Erythroblast (primary cell): ENCODE measurements at regions not wholly inside any gene's neighbourhood (a gene's known extent, or its start where the extent isn't known, plus 50 kb on each side); places are given as distances from the start of the nearest gene placed in this dataset.

Source experiments
- DNase-seq, 2 experiments: peaks; one replicate each; lab custom pipeline; 2025; lab: John Stamatoyannopoulos, UW
- GATA1 ChIP-seq: IDR thresholded peaks from 2 replicates; pipeline ENCODE4 v1.6.1; 2011; ENCODE audit warnings: low read depth, mild to moderate bottlenecking, control low read depth, low read length, moderate library complexity
- POLR2A ChIP-seq: IDR thresholded peaks from 2 replicates; pipeline ENCODE4 v1.6.1; 2011; ENCODE audit warnings: mild to moderate bottlenecking, low read length

GRCh38 chr7:155872678-155873369 is 60.6 kb upstream of the SHH start:
- no peak for DNase-seq
- TF ChIP-seq GATA1, result no peak
- TF ChIP-seq POLR2A, result no peak

DNA sequence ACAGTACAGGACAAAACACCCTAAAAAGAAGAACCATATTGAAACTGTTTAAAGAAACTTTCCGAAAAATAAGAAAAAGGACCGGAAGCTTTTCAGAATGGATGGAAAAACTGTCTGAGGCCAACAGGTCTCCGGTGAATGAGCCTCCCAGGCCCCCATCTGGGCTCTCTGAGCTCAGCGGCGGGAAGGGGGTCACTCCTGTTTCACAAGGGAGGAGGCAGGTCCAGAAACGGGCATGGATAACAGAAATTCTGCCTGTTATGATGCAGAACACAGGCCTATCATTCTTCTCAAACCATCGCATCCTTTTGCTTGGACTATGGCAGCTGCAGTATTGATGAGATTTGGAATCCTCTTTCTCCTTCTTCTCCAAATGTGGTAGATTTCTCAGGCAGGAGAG is 58.9 kb upstream of the SHH start:
- TF ChIP-seq POLR2A (no peak), GATA1 (no peak)
- DNase-seq, result no peak

GRCh38 chr7:155870334-155871180 is 58.3 kb upstream of the SHH start:
- no peak for TF ChIP-seq POLR2A
- TF ChIP-seq GATA1, result no peak
- no peak for DNase-seq

GRCh38 chr7:155869784-155870076 is 57.5 kb upstream of the SHH start:
- TF ChIP-seq GATA1, result no peak
- no peak for TF ChIP-seq POLR2A
- DNase-seq, result no peak

- TF ChIP-seq POLR2A (no peak), GATA1 (no peak)
- no peak for DNase-seq
Observed at GRCh38 chr7:155868955-155869783, 56.9 kb upstream of the SHH start.

DNA sequence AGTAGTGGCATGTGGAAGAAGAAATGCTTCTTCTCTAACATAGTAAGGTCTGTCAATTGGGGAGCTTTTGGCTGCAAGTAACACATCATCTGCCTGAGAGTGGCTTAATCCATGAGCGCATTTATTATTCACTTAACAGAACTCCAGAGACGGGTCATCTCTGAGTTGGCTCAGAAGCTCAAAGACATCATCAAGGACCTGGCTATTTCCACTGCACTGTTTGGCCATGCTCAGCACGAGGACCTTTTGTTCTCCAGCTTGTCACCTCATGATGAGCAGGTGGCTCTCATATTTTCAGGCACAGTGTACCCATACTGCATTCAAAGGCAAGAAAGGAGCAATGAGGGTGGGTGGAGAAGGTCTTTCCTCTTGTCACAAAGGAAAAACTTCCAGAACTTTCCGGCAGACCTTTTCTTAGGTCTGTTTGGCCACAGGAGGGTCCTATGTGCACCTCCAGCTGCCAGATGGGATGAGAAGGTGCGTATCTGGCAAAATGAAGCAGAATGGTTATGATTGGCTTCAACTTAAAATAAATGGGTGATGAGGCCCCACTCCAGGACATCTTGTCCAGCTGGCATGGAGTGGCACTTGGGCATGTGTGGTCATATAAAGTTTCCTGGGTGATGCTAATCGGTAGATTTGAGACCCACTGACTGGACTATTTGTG is 55.6 kb upstream of the SHH start:
- TF ChIP-seq POLR2A (no peak), GATA1 (no peak)
- DNase-seq, result no peak

DNA sequence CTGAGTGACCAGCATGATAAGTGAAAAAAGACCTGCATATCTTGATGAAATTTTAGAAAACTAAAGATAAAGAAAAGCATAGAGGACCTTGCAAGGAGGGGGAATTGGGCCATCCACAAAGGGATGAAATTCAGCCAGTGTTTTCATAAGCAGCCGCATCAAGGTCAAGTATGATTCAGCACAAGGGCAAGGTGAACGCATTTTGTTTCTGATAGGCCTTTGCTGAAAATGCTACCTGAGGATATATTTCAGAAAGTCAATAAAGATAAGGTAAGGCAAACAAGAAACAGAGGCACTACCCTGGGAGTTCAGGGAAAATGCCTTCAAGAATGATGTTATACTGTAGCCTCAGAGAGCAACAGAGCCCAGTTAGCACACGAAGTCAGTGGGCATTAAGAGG is 55.0 kb upstream of the SHH start:
- no peak for DNase-seq
- TF ChIP-seq POLR2A, result no peak
- TF ChIP-seq GATA1, result no peak

GRCh38 chr7:155865830-155866525 is 53.7 kb upstream of the SHH start:
- TF ChIP-seq POLR2A (no peak), GATA1 (no peak)
- DNase-seq, result no peak

- DNase-seq, result no peak
- TF ChIP-seq GATA1 (no peak), POLR2A (no peak)
Observed at GRCh38 chr7:155864991-155865690, 52.9 kb upstream of the SHH start.

- DNase-seq, result no peak
Observed at GRCh38 chr7:155864271-155864985, 52.2 kb upstream of the SHH start.

DNA sequence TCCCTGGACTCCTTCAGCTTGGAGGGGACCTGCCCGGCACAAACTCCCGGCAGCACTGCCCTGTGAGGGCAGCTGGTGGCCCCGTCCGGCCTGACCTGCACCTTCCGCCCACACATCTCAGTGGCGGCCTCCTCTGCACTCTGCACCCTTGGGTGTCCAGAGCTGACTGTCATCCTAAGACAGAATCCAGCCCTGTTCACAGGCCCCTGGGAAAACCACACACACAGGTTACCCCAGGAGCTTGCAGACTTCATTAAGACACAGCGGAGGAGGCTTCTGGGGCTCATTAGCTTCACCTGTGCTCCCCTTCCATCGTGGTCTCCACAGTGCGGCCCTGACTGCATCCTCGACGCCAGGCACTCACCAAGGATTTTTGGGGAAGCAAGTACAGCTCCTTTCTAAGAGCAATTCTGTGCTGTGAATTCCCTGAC is 51.5 kb upstream of the SHH start:
- no peak for TF ChIP-seq POLR2A
- TF ChIP-seq GATA1, result no peak
- no peak for DNase-seq

More at GRCh38 chr7:155864271-155864985, 52.2 kb upstream of the SHH start:
- TF ChIP-seq GATA1 (no peak), POLR2A (no peak)

DNA sequence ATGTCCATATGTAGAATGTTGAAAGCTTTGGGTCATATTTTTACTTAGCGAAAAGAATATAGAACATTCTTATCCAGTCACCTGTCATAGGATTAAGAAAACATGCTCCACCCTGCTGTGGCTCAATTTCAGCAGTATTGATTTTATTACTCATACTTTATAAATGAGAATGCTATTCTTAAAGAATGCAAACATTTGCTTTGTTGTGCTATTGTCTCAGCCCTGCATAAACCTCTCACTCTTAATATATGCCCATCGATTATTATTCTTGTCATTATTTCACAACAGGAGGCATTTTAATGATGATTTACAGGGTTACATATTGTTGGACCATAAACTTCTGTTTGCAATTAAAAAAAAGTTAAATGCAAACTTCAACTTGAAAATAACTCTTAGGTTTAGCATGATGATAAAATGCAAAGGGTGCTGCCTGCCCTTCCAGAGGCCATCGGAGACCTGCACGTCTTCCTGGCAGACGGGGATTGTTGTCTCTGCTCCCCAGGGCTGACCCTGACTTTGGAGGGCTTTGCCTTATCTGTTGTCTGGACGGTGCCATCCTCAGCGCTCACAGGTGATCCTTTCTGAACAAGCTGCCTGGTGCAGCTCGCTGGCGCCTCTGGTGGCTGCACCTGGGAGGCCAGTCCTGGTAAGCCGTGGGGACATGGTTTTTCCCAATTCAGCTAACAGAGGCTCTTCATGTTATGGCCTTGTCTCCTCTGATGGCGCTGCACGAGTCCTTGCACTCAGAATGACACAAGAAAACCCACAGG is 50.0 kb upstream of the SHH start:
- TF ChIP-seq GATA1 (no peak), POLR2A (no peak)

More for the DNA sequence above, 50.0 kb upstream of the SHH start:
- DNase-seq, result no peak
